Sigmoid colon (tissue), 4 donors: ENCODE measurements at regions not wholly inside any gene's neighbourhood (a gene's known extent, or its start where the extent isn't known, plus 50 kb on each side); places are given as distances from the start of the nearest gene placed in this dataset.

Experiments
- EP300 ChIP-seq, 4 donors: sonication (generic); formaldehyde crosslinking; IDR thresholded peaks; one replicate each; pipeline ENCODE4 v1.6.1; 2017; ENCODE audit warnings: antibody characterized with exemption in 4 of 4
- POLR2A ChIP-seq, 2 donors: fragments of 450-650 bp; IDR thresholded peaks; one replicate each; pipeline ENCODE4 v1.6.1; 2016; ENCODE audit warnings: antibody characterized with exemption in 2 of 2, mild to moderate bottlenecking in 2 of 2, moderate library complexity in 2 of 2
- POLR2AphosphoS5 ChIP-seq, 4 donors: sonication (generic); formaldehyde crosslinking; IDR thresholded peaks; one replicate each; pipeline ENCODE4 v1.6.1; 2017; ENCODE audit warnings: antibody characterized with exemption in 4 of 4
- TF ChIP-seq, protein P1 (sequence below), 4 experiments: fragments of 450-650 bp in 3 of 4; fragments of 200-600 bp in 1 of 4; IDR thresholded peaks; one replicate each; pipeline ENCODE4 v1.5.1; 2016 to 2019; ENCODE audit warnings: antibody characterized with exemption in 4 of 4, mild to moderate bottlenecking in 3 of 4, moderate library complexity in 2 of 4

DNA sequence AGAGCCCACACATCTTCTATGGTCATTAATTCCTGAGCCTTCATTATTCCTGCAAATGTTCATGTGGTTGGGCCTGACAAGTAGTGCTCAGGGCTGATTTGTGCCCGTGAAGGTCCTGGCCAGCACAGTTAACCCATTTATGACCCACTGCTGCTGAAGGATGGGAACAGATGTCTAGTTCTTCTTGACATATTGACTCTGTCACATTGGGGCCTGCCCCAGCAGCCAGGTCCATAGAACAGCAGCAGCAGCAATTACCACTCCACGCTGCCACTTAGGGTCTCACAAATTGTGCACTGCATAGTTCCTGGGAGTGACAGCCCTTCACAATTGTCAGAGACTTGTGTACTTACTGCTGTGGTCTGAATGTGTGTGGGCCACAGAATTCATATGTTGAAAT, 442.3 kb upstream of the RGPD4 start:
- TF ChIP-seq EP300 (IDR thresholded peaks at IDR 0.05) (no peak), POLR2A (IDR thresholded peaks at IDR 0.05) (no peak), POLR2AphosphoS5 (IDR thresholded peaks at IDR 0.05) (no peak)
- TF ChIP-seq, protein P1, sequence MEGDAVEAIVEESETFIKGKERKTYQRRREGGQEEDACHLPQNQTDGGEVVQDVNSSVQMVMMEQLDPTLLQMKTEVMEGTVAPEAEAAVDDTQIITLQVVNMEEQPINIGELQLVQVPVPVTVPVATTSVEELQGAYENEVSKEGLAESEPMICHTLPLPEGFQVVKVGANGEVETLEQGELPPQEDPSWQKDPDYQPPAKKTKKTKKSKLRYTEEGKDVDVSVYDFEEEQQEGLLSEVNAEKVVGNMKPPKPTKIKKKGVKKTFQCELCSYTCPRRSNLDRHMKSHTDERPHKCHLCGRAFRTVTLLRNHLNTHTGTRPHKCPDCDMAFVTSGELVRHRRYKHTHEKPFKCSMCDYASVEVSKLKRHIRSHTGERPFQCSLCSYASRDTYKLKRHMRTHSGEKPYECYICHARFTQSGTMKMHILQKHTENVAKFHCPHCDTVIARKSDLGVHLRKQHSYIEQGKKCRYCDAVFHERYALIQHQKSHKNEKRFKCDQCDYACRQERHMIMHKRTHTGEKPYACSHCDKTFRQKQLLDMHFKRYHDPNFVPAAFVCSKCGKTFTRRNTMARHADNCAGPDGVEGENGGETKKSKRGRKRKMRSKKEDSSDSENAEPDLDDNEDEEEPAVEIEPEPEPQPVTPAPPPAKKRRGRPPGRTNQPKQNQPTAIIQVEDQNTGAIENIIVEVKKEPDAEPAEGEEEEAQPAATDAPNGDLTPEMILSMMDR (IDR thresholded peaks at IDR 0.05), result no peak
